HCT116 (cell line): ENCODE measurements at regions not wholly inside any gene's neighbourhood (a gene's known extent, or its start where the extent isn't known, plus 50 kb on each side); places are given as distances from the start of the nearest gene placed in this dataset.

Source experiments
- ATAC-seq: fragments of 200-7000 bp; cut with Tn5 transposase; 2 replicates; pipeline ENCODE4 v1.9.1; 2020; ENCODE audit warnings: mild to moderate bottlenecking, moderate library complexity
- BruUV-seq: library from RNA; stranded (reverse); fragments of 400-500 nt; replicated peaks from 2 replicates; lab custom pipeline; 2021; lab: Mats Ljungman, UMichigan
- CTCF ChIA-PET: fragments of 300-600 bp; sonication (Branson Sonifier 250); formaldehyde crosslinking; loops from one replicate; lab custom pipeline; 2021; ENCODE audit warnings: antibody characterized with exemption; lab: Charles Lee
- POLR2A ChIA-PET: fragments of 300-600, 350-600 bp; sonication (Branson Sonifier 250); formaldehyde crosslinking; loops from one replicate; lab custom pipeline; 2021; ENCODE audit warnings: antibody characterized with exemption; lab: Charles Lee
- RAD21 ChIA-PET, 2 experiments: fragments of 300-600 bp; sonication (Branson Sonifier 250); formaldehyde crosslinking; loops; one replicate each; lab custom pipeline; 2023; ENCODE audit warnings: low total read pairs in 2 of 2; ENCODE audit not compliant: uncharacterized antibody in 2 of 2, unreplicated experiment in 2 of 2, low non-redundant PET in 1 of 2; lab: Charles Lee
- DNase-seq: peaks from one replicate; pipeline ENCODE4 v3.0.0-alpha.2; 2010; ENCODE audit warnings: low read depth, low spot score
- H2AFZ ChIP-seq: fragments of 200-600 bp; shearing (Covaris generic), sonication (generic); 2 replicates; pipeline ENCODE4 v1.6.1; 2017; ENCODE audit warnings: low read depth, mixed run types, mixed read lengths, antibody characterized with exemption, low read length; ENCODE audit not compliant: poor library complexity, severe bottlenecking
- H3K27ac ChIP-seq: 2 replicates; pipeline ENCODE4 v1.5.1; 2012; ENCODE audit warnings: low read depth, low read length
- H3K27me3 ChIP-seq: fragments of 200-600 bp; sonication (generic); 2 replicates; pipeline ENCODE4 v1.6.1; 2016; ENCODE audit warnings: mixed run types, low read length, mixed read lengths; ENCODE audit not compliant: insufficient read depth
- H3K36me3 ChIP-seq, 2 experiments: fragments of 200-500 bp in 1 of 2; fragments of 200-600 bp in 1 of 2; sonication (Bioruptor generic) in 1 of 2; sonication (generic) in 1 of 2; 2 replicates each; pipeline versions ENCODE4 v1.5.1 to v1.6.1; 2014 to 2016; ENCODE audit warnings: low read length in 2 of 2, inconsistent platforms in 1 of 2, mixed read lengths in 1 of 2, mixed run types in 1 of 2; ENCODE audit not compliant: insufficient read depth in 2 of 2, control insufficient read depth in 1 of 2
- H3K4me1 ChIP-seq, 2 experiments: fragments of 200-600 bp in 1 of 2; sonication (generic) in 1 of 2; 2 replicates each; pipeline versions ENCODE4 v1.5.1 to v1.6.1; 2012 to 2017; ENCODE audit warnings: low read length in 2 of 2, inconsistent platforms in 1 of 2, mild to moderate bottlenecking in 1 of 2, mixed read lengths in 1 of 2, mixed run types in 1 of 2, moderate library complexity in 1 of 2; ENCODE audit not compliant: insufficient read depth in 2 of 2, control insufficient read depth in 1 of 2
- H3K4me2 ChIP-seq: fragments of 200-600 bp; sonication (generic); 2 replicates; pipeline ENCODE4 v1.6.1; 2017; ENCODE audit warnings: mixed run types, low read length, mixed read lengths
- H3K4me3 ChIP-seq, 2 experiments: fragments of 200-600 bp in 1 of 2; sonication (generic) in 1 of 2; replicated peaks in 1 of 2; 2 replicates each; pipeline ENCODE4 v1.5.1; 2011 to 2016; ENCODE audit warnings: low read length in 2 of 2, control low read depth in 1 of 2, low read depth in 1 of 2, mild to moderate bottlenecking in 1 of 2, mixed read lengths in 1 of 2, mixed run types in 1 of 2
- H3K79me2 ChIP-seq: fragments of 200-600 bp; sonication (generic); 2 replicates; pipeline ENCODE4 v1.6.1; 2017; ENCODE audit warnings: mild to moderate bottlenecking, mixed run types, low read length, moderate library complexity, mixed read lengths; ENCODE audit not compliant: insufficient read depth
- H3K9ac ChIP-seq: fragments of 200-600 bp; sonication (generic); 2 replicates; pipeline ENCODE4 v1.6.1; 2016; ENCODE audit warnings: low read length, mixed read lengths
- H3K9me2 ChIP-seq: fragments of 200-600 bp; sonication (generic), shearing (Covaris generic); 2 replicates; pipeline ENCODE4 v1.6.1; 2017; ENCODE audit warnings: mixed run types, mild to moderate bottlenecking, moderate library complexity; ENCODE audit not compliant: insufficient read depth
- H3K9me3 ChIP-seq, 2 experiments: fragments of 200-500 bp in 1 of 2; fragments of 200-600 bp in 1 of 2; sonication (Bioruptor generic) in 1 of 2; sonication (generic) in 1 of 2; 2 replicates each; pipeline ENCODE4 v1.6.1; 2014 to 2017; ENCODE audit warnings: low read length in 2 of 2, mixed read lengths in 2 of 2, inconsistent platforms in 1 of 2, low read depth in 1 of 2, mild to moderate bottlenecking in 1 of 2, mixed run types in 1 of 2, moderate library complexity in 1 of 2; ENCODE audit not compliant: control insufficient read depth in 1 of 2, insufficient read depth in 1 of 2
- H4K20me1 ChIP-seq: fragments of 200-600 bp; sonication (generic), shearing (Covaris generic); 2 replicates; pipeline ENCODE4 v1.6.1; 2017; ENCODE audit warnings: mixed run types, mild to moderate bottlenecking, moderate library complexity; ENCODE audit not compliant: insufficient read depth
- ATF3 ChIP-seq: IDR thresholded peaks from 2 replicates; pipeline ENCODE4 v1.6.1; 2012
- EZH2 ChIP-seq: fragments of 200-600 bp; sonication (generic); IDR thresholded peaks from 2 replicates; pipeline ENCODE4 v1.6.1; 2017; ENCODE audit warnings: antibody characterized with exemption, mixed run types
- EZH2phosphoT487 ChIP-seq: fragments of 200-600 bp; IDR thresholded peaks from 2 replicates; pipeline ENCODE4 v1.6.1; 2018; ENCODE audit warnings: antibody characterized with exemption, borderline replicate concordance
- FOSL1 ChIP-seq: IDR thresholded peaks from 2 replicates; pipeline ENCODE4 v1.6.1; 2012; ENCODE audit warnings: low read depth
- JUND ChIP-seq: IDR thresholded peaks from 2 replicates; pipeline ENCODE4 v1.6.1; 2012
- MAX ChIP-seq: IDR thresholded peaks from 2 replicates; pipeline ENCODE4 v1.6.1; 2012
- POLR2A ChIP-seq: IDR thresholded peaks from 2 replicates; pipeline ENCODE4 v1.7.0; 2011; ENCODE audit warnings: borderline replicate concordance; ENCODE audit not compliant: insufficient read depth, insufficient read length; ENCODE audit errors: extremely low read depth
- RAD21 ChIP-seq: IDR thresholded peaks from 2 replicates; pipeline ENCODE4 v1.6.1; 2012; ENCODE audit warnings: low read depth, mild to moderate bottlenecking
- REST ChIP-seq: IDR thresholded peaks from 2 replicates; pipeline ENCODE4 v1.6.1; 2012; ENCODE audit warnings: low read depth
- SIN3A ChIP-seq: IDR thresholded peaks from 2 replicates; pipeline ENCODE4 v1.6.1; 2012; ENCODE audit warnings: low read depth
- SP1 ChIP-seq: IDR thresholded peaks from 2 replicates; pipeline ENCODE4 v1.6.1; 2012; ENCODE audit warnings: low read depth
- SRF ChIP-seq: IDR thresholded peaks from 2 replicates; pipeline ENCODE4 v1.6.1; 2012; ENCODE audit warnings: low read depth
- TCF7L2 ChIP-seq: IDR thresholded peaks from 2 replicates; pipeline ENCODE4 v1.7.0; 2011; ENCODE audit warnings: borderline replicate concordance, inconsistent platforms; ENCODE audit not compliant: insufficient read depth, insufficient read length; ENCODE audit errors: extremely low read depth
- YY1 ChIP-seq: IDR thresholded peaks from 2 replicates; pipeline ENCODE4 v1.6.1; 2011; ENCODE audit warnings: low read length, low read depth, moderate library complexity, mild to moderate bottlenecking; ENCODE audit not compliant: insufficient replicate concordance; ENCODE audit errors: extremely low read depth
- ZBTB33 ChIP-seq: IDR thresholded peaks from 2 replicates; pipeline ENCODE4 v1.6.1; 2011; ENCODE audit warnings: mild to moderate bottlenecking, low read length, moderate library complexity; ENCODE audit not compliant: insufficient replicate concordance; ENCODE audit errors: extremely low read depth
- ZFX ChIP-seq: fragments of 450-650 bp; IDR thresholded peaks from 2 replicates; pipeline ENCODE4 v1.6.1; 2017
- ZNF274 ChIP-seq: fragments of 200-500 bp; sonication (Bioruptor generic); IDR thresholded peaks from 2 replicates; pipeline ENCODE4 v1.6.1; 2014; ENCODE audit warnings: mild to moderate bottlenecking, low read depth, low read length, inconsistent platforms
- intact Hi-C: fragments of 100-400 bp; cut with micrococcal nuclease; formaldehyde crosslinking; loops from 2 replicates; pipeline ENCODE4 v1.10.0; 2022

- CTCF ChIA-PET = interaction anchor here (0.6 kb wide), 1 partner anchor 150 kb away, joined by 3 read pairs; no protein-coding TSS in a partner anchor
- no peak overlapping the region for H3K27ac ChIP-seq
- H3K4me3 ChIP-seq = no peak overlapping the region
- H3K4me1 ChIP-seq = no peaks in the 10 kb centered on the region
- RAD21 ChIA-PET = no interaction called here
- ATAC-seq = no peak
- no peaks in the 10 kb centered on the region for H3K27me3 ChIP-seq
- H2AFZ ChIP-seq = no peak overlapping the region
- no TSS peak for BruUV-seq
- no peaks in the 10 kb centered on the region for H3K79me2 ChIP-seq
- TF ChIP-seq EZH2 (no peak), RAD21 (no peak), EZH2phosphoT487 (no peak), ZFX (no peak), ZNF274 (no peak), ZBTB33 (no peak), SIN3A (no peak), YY1 (no peak), POLR2A (no peak), MAX (no peak), ATF3 (no peak), SRF (no peak), FOSL1 (no peak), JUND (no peak), REST (no peak), SP1 (no peak), TCF7L2 (no peak)
- POLR2A ChIA-PET = no interaction called here
- no peaks in the 10 kb centered on the region for H3K36me3 ChIP-seq
- H3K4me2 ChIP-seq = no peak overlapping the region
- intact Hi-C loops = no loop called here
- H3K9me2 ChIP-seq = no peaks in the 10 kb centered on the region
- H3K9ac ChIP-seq = no peak overlapping the region
- no peak for DNase-seq
- no peaks in the 10 kb centered on the region for H4K20me1 ChIP-seq
- H3K9me3 ChIP-seq = no peaks in the 10 kb centered on the region
These were observed 69.8 kb upstream of the LONRF3 start for GRCh38 chrX:118904664-118905063.
